Superior temporal gyrus (tissue), 1 donor: ENCODE measurements at regions not wholly inside any gene's neighbourhood (a gene's known extent, or its start where the extent isn't known, plus 50 kb on each side); places are given as distances from the start of the nearest gene placed in this dataset.
"Not testable (repeated sequence)": the region's sequence is repeated elsewhere in the genome, so short reads cannot be mapped to it uniquely, and the experiment has no call there.

Experiments used
- DNase-seq: peaks from one replicate; pipeline ENCODE4 v3.0.0-alpha.2; 2016; ENCODE audit errors: extremely low spot score

DNA sequence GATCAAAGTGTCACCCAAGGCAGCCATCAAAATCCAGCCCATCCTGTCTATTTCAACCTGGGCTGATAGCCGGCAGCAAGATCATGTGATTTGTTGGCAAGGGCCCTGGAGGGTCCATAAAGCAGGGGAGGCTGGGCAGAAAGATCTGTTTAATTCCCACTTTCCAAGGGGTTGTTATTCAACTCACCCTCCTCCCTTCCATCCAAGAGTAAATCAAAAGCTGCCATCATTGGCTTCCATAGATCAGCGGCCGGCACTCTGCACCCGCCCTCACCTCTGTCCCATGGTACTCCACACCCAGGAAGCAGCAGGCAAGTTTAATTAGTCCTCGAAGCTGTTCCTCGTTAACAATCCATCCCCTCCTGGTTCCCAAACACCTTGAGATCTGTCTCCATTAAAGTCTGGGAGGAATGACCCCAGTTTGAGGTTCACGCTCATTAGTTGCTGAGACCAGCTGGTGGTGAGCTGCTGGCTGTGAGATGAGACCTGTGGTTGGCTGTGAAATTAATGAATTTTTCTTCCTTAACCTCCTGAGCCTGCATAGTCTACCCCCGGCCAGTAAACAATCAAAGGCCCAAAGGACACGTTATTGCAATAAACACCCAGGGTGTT lies 120.6 kb upstream of the CHST15 start:
- DNase-seq: no peak

DNA sequence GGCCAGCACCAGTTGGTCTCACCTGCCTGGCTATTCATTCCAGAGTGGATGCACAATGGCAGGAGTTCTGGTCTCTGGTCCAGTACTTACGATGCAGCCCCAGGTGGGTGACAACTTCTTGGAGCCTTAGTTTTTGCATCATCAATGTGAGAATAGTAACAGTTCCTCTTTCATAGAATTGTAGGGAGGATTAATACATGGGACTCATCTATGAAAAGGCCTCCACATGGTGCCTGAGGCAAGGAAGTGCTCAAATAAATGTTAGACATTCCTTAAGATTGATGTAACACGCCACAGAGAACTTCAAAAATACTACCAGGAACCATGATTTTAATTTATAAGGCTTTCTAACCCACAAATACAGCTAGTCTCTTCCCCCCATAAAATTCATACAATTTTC lies 120.1 kb upstream of the CHST15 start:
- no peak for DNase-seq

DNA sequence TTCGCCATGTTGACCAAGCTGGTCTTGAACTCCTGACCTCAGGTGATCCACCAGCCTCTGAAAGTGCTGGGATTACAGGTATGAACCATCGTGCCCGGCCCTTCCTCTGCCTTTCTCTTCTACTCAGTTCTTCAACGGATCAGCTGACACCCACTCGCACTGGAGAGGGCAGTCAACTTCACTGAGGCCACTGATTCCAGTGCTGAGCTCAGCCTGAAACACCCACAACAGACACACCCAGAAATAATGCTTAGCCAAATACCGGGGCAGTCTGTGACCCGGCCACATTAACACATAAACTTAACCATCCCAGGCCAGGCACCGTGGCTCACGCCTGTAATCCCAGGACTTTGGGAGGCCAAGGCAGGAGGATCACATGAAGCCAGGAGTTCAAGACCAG lies 119.3 kb upstream of the CHST15 start:
- DNase-seq: no peak

DNA sequence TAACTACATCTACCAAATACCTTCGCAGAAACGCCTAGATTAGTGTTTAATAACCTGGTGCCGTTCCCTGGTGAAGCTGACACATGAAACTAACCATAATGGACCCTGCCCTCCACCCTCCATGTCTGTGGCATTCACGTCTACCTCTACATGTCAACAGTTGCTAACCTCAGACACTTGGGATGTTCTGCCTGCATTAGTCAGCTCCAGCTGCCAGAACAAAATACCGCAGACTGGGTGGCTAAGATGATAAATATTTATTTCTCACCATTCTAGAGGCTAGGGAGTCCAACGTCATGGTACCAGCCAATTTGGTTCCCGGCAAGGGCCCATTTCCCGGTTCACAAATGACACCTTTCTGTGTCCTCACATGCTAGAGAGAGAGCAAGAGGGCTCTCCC lies 118.5 kb upstream of the CHST15 start:
- no peak for DNase-seq

DNA sequence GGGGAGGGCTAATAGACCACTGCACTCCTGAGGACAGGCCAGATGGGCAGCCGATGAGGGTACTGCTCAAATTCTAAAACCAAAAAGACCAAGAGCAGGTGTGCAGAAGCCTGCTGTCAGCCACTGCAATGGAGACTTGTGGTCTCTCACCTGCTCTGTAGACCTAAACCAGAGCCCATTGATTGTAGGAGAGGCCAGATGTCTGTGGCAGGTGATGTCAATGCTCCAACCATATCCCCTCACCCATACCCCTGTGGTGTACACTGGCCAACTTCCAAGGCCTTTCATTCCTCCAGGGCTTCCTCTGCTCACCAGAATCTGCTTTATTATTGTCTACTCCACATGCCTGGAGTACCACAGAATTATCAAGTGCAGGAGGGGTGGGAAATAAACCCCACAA lies 116.9 kb upstream of the CHST15 start:
- no peak for DNase-seq

DNA sequence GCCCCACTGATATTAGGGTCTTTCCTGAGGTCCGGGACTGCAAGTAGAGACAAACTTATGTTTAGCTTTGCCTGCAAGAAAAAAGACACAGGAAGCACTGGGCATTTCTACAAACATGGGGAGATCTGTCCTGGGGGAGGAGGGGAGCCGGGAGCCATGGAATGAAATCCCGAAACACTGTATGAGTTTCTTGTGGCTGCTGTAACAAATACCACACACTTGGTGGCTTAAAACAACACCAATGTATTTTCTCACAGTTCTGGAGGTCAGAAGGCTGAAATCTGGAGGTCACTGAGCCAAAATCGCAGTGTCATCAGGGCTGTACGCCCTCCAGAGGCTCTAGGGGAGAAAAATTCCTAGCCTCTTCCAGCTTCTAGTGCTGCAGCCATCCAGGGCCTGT lies 114.0 kb upstream of the CHST15 start:
- DNase-seq: no peak

DNA sequence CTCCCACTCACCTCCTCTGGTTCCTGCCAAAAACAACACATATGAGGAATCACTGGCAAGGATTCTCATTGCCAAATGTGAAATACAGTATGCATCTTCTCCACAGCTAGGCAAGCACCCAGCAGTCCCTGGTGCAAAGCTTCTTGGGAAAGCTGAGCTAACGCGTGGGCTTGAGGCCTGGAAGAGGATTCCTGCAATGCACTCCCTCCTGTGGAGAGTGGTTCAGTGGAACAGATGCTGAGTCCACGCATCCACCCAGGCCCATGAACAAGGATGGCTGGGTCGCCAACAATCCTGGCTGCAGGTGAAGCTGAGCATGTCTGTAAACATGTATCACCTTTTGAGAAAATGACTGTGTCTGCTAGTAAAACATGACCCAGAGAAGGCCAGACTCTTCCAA lies 113.2 kb upstream of the CHST15 start:
- DNase-seq: peak; percentile 26

DNA sequence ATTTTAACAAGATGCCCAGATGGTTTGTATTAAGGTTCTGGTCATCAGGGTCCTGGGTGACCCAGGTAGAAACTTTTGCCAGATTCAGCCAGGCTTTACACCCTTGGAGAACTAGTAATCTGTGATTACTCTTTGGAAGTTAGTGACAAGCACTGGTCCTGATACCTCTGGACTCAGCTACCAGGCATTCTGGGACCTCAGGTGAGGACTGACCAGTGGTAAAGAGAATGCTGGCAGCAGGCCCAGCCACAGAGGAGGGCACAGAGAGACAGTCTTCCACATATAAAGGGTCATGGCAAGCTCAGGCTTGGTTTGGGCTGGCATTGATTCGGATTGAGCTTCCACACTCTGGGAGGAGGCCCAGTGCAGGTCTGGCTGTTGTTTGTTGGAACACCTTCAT lies 112.0 kb upstream of the CHST15 start:
- no peak for DNase-seq

DNA sequence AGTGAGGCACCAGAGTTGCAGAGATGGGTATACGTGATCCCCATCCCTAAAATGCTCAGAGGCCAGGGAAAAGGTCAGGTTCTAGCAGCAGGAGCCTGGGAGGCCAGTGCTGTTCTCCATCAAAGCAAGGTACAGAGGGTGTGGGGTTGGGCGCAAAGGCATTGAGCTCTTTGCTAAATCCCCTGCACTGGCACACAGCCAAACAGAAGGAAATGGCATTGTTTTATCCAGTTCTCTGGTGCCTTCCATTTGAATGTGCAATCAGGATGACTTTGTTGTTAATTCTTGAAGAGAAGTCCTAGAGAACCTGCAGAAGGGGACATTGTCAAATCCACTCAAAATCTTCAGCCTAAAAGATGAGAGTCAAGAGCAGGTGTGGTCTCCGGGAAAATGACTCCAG lies 111.3 kb upstream of the CHST15 start:
- DNase-seq: no peak

DNA sequence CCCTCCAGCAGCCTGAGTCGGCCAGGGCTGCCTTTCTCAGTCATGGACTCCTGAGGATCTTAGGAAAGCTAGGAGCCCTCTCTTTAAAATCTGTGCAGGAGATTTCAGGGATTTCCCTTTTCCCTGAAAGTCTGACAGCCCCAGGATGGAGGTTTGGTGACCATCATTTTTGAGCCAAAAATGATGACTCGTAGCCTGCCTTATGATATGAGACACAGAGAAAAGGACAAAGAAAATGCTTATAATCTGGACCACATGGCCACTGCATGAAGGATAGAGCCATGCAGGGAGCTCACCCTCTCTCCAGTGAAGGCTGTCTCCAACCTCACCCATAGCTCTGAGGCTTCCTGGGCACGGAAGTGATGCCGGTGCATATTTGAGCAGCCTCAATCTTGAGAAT lies 106.6 kb upstream of the CHST15 start:
- no peak for DNase-seq

DNA sequence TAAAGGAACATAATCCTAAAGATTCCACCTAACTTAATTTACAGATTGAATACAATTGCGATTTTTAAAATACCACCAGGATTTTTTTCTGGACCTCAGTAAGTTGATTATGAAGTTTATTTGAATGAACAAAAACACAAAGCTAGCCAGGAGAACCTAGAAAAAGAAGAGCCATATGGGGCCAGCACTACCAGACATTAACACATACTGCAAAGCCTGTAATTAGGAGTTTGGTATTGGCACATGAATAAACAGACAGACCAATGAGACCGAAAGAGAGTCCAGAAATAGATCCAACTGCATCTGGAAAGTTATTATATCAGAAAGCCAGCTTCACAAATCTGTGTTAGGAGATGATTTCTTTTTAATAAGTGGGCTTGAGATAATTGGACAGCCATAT lies 105.5 kb upstream of the CHST15 start:
- no peak for DNase-seq

DNA sequence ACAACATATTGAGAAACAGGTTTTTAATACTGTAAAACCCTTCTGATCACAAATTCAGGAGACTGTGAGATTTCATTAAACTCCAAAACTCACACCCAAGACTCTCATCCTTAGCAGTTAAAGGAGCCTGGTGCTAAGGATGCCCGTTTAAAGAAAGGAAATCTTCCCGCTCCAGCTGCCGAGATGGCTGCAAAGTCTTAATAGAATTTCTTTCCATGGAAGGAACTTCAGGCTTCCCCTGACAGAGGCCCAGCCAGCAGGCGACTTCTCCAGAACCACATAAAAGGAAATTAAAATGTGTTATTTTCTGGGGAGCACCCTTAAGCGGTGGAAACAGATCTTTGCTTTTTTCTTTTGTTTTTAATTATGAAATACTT lies 104.7 kb upstream of the CHST15 start:
- DNase-seq: no peak

DNA sequence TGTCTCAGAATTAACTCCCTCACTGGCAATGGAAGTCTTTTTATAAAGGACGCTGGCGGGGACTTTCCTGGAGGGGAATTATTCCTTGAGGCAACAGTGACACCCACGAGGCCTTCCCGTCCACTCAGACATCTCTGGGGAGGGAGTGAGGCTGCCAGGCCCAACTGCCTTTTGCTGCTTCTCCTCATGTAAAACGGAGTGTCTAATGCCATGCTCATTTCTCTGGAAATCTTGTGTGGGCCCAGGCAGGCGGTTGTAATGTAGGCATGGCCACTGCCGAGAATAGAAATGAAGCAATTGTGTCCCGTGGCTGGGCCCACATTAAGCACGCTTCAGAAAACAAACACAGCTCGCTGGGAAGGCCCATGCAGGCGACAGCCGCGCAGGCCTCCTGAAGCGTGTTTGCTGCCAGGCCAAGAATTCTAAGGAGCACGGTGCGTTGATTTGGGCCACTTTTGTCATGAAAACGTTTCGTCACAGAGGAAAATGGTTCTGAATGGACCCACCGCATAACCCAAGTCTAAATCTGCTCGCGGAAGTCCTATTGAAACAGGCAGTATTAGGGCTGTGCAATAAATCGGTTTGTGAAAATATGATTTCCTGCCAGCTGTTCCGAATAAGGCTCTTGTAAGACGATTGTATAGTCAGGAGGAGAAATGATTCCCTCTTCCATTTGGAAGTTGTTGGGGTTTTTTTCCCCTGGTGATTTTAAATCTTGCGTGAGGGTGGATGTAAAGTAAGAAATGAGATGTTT lies 104.2 kb upstream of the CHST15 start:
- DNase-seq: peak; percentile 60

DNA sequence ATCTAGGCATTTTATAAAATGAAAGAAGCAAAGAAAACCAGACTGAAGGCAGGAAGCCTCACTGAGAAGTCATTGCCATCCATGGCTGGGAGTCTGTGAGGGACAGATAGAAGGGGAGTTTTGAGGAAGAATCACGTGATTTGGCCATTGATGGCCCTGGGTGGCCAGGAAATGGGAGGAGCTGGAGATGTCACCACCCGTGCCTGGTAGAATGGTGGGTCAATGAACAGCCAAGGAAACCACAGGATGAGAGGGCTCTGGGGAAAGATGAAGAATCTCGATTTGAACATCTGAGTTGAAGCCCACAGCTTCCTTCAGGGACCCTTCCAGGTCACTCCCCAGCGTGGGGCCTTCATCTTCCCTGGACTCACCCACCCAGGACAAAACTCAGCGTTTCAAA lies 103.3 kb upstream of the CHST15 start:
- no peak for DNase-seq

DNA sequence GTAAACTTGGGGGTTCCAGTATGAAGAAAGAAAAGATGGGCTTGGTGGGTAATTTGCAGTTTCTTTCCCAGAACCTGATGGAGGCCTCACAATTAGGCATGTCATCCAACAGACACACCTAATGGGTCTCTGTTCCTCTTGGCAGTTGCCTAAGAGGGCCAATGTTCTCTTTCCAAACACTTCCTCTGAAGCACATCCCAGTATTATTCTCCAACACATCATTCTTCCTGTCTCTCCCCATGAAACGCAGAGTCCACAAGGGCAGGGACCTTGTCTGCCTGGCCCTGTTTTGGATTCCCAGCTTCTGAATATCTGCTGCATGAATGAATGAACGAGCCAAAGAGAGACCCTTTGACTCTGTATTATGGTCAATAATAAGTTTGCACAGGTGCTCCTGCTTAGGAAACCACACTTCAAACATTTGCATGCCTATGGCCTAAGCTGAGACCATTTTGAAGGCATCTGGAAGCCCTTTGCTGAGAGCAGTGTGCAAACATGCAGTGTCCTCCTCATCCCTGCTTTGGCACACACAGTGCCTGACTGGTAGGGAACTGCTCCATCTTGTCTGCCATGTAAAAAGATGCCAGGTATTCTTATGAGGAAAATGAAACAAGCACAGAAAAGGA lies 100.9 kb upstream of the CHST15 start:
- no peak for DNase-seq

DNA sequence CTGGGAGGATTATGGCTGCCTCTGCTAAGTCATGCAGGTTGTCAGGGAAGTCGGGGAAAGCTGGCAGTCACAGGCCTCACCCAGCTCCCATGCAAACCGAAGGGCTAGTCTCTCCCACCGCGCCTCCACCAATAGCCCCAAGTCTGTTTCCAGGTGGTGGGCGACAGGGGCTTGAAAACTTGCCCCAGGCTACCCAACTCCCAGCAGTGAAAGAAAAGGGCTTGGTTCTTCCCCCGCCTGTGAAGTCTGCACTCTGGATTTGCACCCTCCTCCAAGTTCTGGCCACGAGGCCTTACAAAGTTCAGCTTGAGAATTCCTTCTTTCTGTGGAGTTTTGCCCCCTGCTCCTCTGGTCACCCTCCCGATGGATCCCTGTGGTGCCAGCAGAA lies 99.9 kb upstream of the CHST15 start:
- DNase-seq: no peak

DNA sequence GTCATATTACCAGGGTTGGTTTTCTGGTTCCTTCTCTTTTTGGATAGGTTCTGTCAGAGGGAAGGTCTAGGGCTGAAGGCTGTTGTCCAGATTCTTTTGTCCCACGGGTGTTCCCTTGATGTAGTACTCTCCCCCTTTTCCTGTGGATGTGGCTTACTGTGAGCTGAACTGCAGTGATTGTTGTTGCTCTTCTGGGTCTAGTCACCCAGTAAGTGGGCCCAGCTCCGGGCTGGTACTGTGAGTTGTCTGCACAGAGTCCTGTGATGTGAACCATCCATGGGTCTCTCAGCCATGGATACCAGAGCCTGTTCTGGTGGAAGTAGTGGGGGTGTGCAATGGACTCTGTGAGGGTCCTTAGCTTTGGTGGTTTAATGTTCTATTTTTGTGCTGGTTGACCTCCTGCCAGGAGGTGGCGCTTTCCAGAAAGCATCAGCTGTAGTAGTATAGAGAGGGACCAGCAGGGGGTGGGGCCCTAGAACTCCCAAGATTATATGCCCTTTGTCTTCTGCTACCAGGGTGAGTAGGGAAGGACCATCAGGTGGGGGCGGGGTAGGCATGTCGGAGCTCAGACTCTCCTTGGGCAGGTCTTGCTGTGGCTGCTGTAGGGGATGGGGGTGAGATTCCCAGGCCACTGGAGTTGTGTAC lies 99.4 kb upstream of the CHST15 start:
- DNase-seq: not testable (repeated sequence)

DNA sequence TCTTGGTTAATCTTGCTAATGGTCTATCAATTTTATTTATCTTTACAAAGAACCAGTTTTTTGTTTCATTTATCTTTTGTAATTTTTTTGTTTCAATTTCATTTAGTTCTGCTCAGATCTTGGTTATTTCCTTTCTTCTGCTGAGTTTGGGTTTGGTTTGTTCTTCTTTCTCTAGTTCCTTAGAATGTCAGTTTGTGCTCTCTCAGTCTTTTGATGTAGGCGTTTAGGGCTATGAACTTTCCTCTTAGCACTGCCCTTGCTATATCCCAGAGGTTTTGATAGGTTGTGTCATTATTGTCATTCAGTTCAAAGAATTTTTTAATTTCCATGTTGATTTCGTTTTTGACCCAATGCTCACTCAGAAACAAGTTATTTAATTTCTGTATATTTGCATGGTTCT lies 97.1 kb upstream of the CHST15 start:
- not testable (repeated sequence) for DNase-seq

DNA sequence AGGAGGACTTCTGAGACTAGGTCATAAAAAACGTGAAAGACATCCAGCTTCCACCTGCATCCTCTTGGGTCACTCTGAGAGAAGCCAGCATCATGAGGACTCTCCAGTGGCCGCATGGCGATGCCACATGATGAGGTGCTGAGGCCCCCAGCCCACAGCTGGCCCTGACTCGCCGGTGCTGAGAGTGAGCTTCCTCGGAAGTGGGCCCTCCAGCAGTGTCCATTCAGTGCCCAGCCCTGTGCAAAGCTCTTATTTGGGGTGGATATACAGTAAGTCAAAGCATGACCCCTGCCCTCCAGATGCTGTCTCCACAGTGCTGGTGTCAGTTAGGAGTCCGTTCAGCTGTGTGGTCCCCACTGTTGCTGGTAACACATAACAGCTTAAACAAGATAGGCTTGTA lies 93.6 kb upstream of the CHST15 start:
- no peak for DNase-seq

DNA sequence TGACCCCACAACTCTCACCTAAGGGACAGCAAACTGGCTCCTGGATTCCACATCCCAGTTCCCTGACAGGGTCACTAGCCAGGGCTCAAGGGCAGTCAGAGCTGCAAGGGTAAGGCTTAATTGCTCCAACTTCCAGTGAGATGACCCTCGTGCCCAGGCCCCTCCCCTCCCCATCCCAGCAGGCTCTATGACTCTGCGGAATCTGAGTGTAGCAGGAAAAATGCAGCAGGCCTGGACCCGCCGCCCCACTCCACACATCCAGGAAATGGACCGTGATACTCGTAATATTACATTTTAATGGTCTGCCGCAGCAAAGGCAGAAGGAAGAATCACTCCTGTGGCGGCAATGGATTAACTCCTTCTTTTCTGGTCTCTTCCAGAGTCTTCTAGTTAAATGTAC lies 91.7 kb upstream of the CHST15 start:
- DNase-seq: no peak

DNA sequence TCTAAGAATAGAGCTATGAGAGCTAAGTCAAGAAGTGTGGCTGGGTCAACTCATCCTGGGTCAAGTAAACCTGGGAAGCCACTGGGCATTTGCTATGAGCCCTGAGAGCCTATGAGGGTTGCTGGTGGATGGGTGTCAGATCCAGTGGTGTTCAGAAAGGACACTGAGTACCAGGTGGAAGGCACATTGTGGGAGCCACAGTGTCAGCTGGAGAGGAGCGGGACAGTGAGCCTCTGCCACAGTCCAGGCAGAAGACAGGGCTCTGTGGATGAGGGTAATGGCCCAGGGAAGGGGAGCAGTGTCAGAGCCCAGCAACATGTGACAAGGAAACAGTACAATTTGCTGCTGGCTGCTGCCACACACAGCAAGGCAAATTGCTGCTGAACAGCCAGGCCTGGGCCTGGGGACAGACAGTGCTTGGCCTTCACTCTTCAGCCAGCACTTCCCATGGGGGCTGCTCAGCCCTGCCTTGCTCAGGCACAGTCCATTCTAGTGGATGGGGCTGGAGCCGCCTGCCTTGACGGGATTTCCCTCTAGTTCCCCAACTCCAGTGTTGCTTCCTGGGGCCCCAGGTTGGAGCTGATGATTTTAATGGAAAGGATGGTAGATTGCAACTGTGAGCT lies 90.9 kb upstream of the CHST15 start:
- DNase-seq: no peak

DNA sequence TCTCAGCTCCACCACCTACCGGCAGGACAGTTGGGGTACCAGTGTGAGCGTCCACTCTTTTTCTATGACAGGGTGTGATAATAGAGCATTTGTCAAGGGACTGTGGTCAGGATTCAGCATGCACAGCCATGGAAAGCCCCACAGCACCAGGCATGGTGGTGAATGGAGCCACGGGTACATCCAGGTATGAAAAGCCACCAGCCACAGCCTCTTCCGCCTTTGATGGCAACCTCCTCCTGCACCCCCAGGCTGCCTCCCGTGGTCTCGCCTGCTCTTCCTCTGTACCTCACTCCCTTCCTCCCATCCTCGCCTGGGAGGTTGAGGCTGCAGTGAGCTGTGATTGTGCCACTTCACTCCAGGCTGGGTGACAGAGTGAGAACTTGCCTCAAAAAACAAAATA lies 90.2 kb upstream of the CHST15 start:
- no peak for DNase-seq
